CD8-positive, alpha-beta memory T cell (primary cell): ENCODE measurements at regions not wholly inside any gene's neighbourhood (a gene's known extent, or its start where the extent isn't known, plus 50 kb on each side); places are given as distances from the start of the nearest gene placed in this dataset.

ENCODE experiments used
- CTCF ChIA-PET: fragments of 350-600 bp; sonication (Branson Sonifier 250); formaldehyde crosslinking; loops from one replicate; lab custom pipeline; 2021; ENCODE audit warnings: antibody characterized with exemption; lab: Charles Lee
- POLR2A ChIA-PET: fragments of 350-600 bp; sonication (Branson Sonifier 250); formaldehyde crosslinking; loops from one replicate; lab custom pipeline; 2021; ENCODE audit warnings: antibody characterized with exemption; lab: Charles Lee
- DNase-seq, 5 donors: peaks; one replicate each; pipeline versions ENCODE4 v3.0.0 to v3.0.0-alpha.2; 2020 to 2022; ENCODE audit warnings: mixed read lengths in 1 of 5
- H3K27ac ChIP-seq: one replicate; pipeline ENCODE4 v1.7.0; 2013; ENCODE audit warnings: low read depth, mild to moderate bottlenecking, low read length, moderate library complexity
- H3K27me3 ChIP-seq: 2 replicates; pipeline ENCODE4 v1.7.0; 2013; ENCODE audit warnings: low read length, mild to moderate bottlenecking; ENCODE audit not compliant: insufficient read depth, poor library complexity, severe bottlenecking
- H3K36me3 ChIP-seq: 2 replicates; pipeline ENCODE4 v1.7.0; 2013; ENCODE audit warnings: mild to moderate bottlenecking, low read length, moderate library complexity; ENCODE audit not compliant: insufficient read depth
- H3K4me1 ChIP-seq: 2 replicates; pipeline ENCODE4 v1.7.0; 2013; ENCODE audit warnings: mild to moderate bottlenecking, low read length, moderate library complexity; ENCODE audit not compliant: insufficient read depth
- H3K4me3 ChIP-seq: 2 replicates; pipeline ENCODE4 v1.7.0; 2013; ENCODE audit warnings: mild to moderate bottlenecking, low read length
- H3K9me3 ChIP-seq: 2 replicates; pipeline ENCODE4 v1.7.0; 2013; ENCODE audit warnings: mild to moderate bottlenecking, low read length
- H3K27ac Mint-ChIP-seq, 8 donors: one replicate each; pipeline ENCODE4 v1.8.0; 2020 to 2021; ENCODE audit warnings: mixed read lengths in 8 of 8, mild to moderate bottlenecking in 6 of 8, inconsistent platforms in 3 of 8, moderate library complexity in 3 of 8
- H3K27me3 Mint-ChIP-seq, 2 donors: one replicate each; pipeline ENCODE4 v1.8.0; 2020 to 2021; ENCODE audit warnings: mixed read lengths in 2 of 2, mild to moderate bottlenecking in 1 of 2, moderate library complexity in 1 of 2
- H3K36me3 Mint-ChIP-seq, 3 donors: one replicate each; pipeline ENCODE4 v1.8.0; 2020 to 2021; ENCODE audit warnings: mixed read lengths in 3 of 3, inconsistent platforms in 1 of 3, mild to moderate bottlenecking in 1 of 3
- H3K4me1 Mint-ChIP-seq, 3 donors: one replicate each; pipeline ENCODE4 v1.8.0; 2020 to 2021; ENCODE audit warnings: mixed read lengths in 3 of 3, inconsistent platforms in 1 of 3, mild to moderate bottlenecking in 1 of 3
- H3K4me3 Mint-ChIP-seq, 7 donors: one replicate each; pipeline ENCODE4 v1.8.0; 2020 to 2021; ENCODE audit warnings: mixed read lengths in 7 of 7, mild to moderate bottlenecking in 6 of 7, moderate library complexity in 4 of 7, inconsistent platforms in 2 of 7
- H3K9me3 Mint-ChIP-seq, 5 donors: one replicate each; pipeline ENCODE4 v1.8.0; 2020 to 2022; ENCODE audit warnings: mixed read lengths in 5 of 5, mild to moderate bottlenecking in 3 of 5, moderate library complexity in 2 of 5, inconsistent platforms in 1 of 5

DNA sequence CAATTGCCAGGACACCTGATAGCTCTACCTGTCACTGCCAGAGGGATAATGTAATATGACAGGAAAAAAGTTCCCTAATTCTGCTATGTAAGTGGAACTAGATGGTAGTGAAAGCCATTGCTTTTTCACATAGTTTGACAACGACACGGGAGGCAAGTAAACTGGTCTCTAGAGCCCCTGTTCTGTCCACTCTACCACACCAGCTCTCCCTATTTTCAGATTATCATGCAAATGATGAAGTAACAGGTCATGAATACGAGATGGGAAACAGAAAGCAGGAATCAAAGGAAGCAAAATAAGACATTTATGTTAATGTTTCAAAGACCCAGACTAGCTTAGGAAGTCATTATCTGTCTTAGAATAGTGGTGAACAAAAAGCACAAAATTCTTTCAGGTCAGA, 56.2 kb downstream of the TAF11L14 start:
- Mint-ChIP-seq H3K4me3 (no peak overlapping the region), H3K27me3 (no peaks in the 10 kb centered on the region), H3K4me1 (no peaks in the 10 kb centered on the region), H3K27ac (no peak overlapping the region), H3K36me3 (peaks cover 0 to 2% (median 0%) of the 10 kb centered on the region in 3 donors), H3K9me3 (peaks cover 7 to 22% (median 11%) of the 10 kb centered on the region in 5 donors)
- H3K4me3 ChIP-seq, result no peak overlapping the region
- H3K9me3 ChIP-seq, result no peaks in the 10 kb centered on the region
- no peaks in the 10 kb centered on the region for H3K36me3 ChIP-seq
- no peak overlapping the region for H3K27ac ChIP-seq
- no peaks in the 10 kb centered on the region for H3K4me1 ChIP-seq
- H3K27me3 ChIP-seq, result no peaks in the 10 kb centered on the region
- ChIA-PET POLR2A (no interaction called here), CTCF (no interaction called here)
- no peak for DNase-seq

DNA sequence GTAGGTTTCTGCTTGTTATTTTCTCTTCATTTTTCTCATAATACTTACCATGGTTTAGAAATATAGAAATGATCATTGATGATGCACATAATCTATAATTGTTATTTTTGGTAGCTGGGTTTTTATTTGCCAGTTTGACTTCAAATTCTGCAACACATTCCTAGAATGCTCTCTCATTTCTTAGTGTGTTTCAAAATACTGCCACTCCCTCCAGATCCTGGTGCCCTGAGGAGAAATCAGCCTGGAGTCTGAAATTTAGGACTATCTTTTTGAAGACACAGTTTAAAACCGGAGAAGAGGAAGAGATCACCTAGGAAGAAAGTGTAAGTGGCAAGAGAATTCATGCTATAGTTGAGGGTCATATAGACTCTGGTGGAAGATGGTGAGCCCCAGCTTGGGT, 57.5 kb downstream of the TAF11L14 start:
- H3K4me3 Mint-ChIP-seq, result no peak overlapping the region
- H3K4me1 Mint-ChIP-seq, result no peaks in the 10 kb centered on the region
- POLR2A ChIA-PET, result no interaction called here

DNA sequence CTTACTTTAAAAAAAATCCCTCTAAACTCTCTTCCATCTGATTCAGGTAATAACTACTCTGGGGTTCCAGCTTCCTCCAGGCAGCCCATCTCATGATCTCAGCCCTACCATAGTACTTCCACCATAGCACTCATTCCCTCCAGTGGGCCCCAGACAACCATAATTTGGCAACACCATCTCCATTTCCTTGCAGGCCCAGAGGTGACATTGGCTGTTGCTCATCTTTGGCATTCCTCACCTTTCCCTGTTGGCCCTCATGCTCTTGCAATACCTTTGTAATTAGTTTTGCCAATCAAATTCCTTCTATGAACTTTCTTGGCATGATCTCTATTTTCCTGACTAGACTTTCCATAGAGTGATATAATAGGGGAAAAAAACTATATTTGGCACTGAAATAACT, 60.1 kb downstream of the TAF11L14 start:
- H3K27ac ChIP-seq, result no peak overlapping the region
- Mint-ChIP-seq H3K4me3 (no peak overlapping the region), H3K27me3 (no peaks in the 10 kb centered on the region), H3K4me1 (no peaks in the 10 kb centered on the region), H3K9me3 (peaks cover 4 to 24% (median 13%) of the 10 kb centered on the region in 5 donors), H3K27ac (no peak overlapping the region), H3K36me3 (no peaks in the 10 kb centered on the region)
- no peaks in the 10 kb centered on the region for H3K36me3 ChIP-seq
- DNase-seq, result no peak
- no peaks in the 10 kb centered on the region for H3K4me1 ChIP-seq
- no peaks in the 10 kb centered on the region for H3K27me3 ChIP-seq
- H3K4me3 ChIP-seq, result no peak overlapping the region
- POLR2A ChIA-PET, result no interaction called here
- CTCF ChIA-PET, result no interaction called here
- H3K9me3 ChIP-seq, result no peaks in the 10 kb centered on the region

More for the DNA sequence above, 57.5 kb downstream of the TAF11L14 start:
- H3K27ac ChIP-seq, result no peak overlapping the region
- H3K36me3 ChIP-seq, result no peaks in the 10 kb centered on the region
- H3K4me3 ChIP-seq, result no peak overlapping the region
- peaks cover 0 to 2% (median 0%) of the 10 kb centered on the region in 3 donors for H3K36me3 Mint-ChIP-seq
- H3K27me3 Mint-ChIP-seq, result no peaks in the 10 kb centered on the region
- H3K27ac Mint-ChIP-seq, result no peak overlapping the region
- H3K9me3 Mint-ChIP-seq, result peaks cover 6 to 22% (median 11%) of the 10 kb centered on the region in 5 donors
- no peaks in the 10 kb centered on the region for H3K27me3 ChIP-seq
- CTCF ChIA-PET, result no interaction called here
- DNase-seq, result no peak
- no peaks in the 10 kb centered on the region for H3K9me3 ChIP-seq
- no peaks in the 10 kb centered on the region for H3K4me1 ChIP-seq

DNA sequence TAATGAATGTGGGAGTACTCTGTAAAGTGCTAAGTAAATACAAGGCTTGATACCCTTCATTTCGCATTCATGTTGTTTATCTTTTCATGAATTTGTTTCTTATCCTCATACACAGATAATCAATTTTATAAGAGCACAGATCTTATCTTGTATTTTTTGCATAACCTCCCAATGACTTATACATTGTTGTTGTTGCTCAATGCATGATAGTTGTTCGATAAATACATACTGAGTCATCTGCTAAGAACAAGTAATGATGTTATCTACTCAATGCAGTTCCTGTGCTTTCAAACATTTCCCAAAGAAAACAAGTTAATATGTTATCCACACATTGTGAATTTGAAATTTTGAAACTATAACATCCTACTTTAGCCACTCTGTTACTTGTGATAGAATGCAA, 60.7 kb downstream of the TAF11L14 start:
- CTCF ChIA-PET, result no interaction called here
- no peaks in the 10 kb centered on the region for H3K36me3 ChIP-seq
- Mint-ChIP-seq H3K9me3 (peaks cover 4 to 25% (median 14%) of the 10 kb centered on the region in 5 donors), H3K27ac (no peak overlapping the region), H3K36me3 (no peaks in the 10 kb centered on the region), H3K27me3 (no peaks in the 10 kb centered on the region), H3K4me3 (no peak overlapping the region), H3K4me1 (no peaks in the 10 kb centered on the region)
- no peaks in the 10 kb centered on the region for H3K9me3 ChIP-seq
- H3K27me3 ChIP-seq, result no peaks in the 10 kb centered on the region
- H3K4me1 ChIP-seq, result no peaks in the 10 kb centered on the region
- no peak for DNase-seq
- H3K27ac ChIP-seq, result no peak overlapping the region
- no peak overlapping the region for H3K4me3 ChIP-seq
- POLR2A ChIA-PET, result no interaction called here

DNA sequence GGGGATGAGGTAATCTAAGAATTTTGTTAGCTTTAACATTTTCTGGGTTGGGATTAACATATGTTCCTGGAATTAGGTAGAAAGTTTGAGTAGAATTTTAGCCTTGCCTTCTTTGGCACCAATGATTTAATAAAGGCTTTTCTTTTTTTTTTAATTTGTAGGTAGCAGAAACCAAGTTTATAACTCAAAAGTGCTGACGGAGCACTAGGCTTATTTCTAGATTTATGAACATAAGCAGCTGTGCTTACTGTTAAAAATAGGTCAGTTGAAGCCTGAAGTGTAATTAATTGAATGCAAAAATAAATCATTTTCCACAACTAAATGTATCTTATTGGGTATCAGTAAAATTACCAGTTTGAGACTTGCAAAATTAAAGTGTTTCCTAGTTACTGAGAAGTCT, 62.4 kb downstream of the TAF11L14 start:
- ChIA-PET POLR2A (no interaction called here), CTCF (no interaction called here)
- no peaks in the 10 kb centered on the region for H3K36me3 Mint-ChIP-seq
- Histone ChIP-seq H3K9me3 (no peaks in the 10 kb centered on the region), H3K27ac (no peak overlapping the region), H3K27me3 (no peaks in the 10 kb centered on the region), H3K4me3 (no peak overlapping the region), H3K4me1 (no peaks in the 10 kb centered on the region), H3K36me3 (no peaks in the 10 kb centered on the region)
- no peaks in the 10 kb centered on the region for H3K4me1 Mint-ChIP-seq
- no peak for DNase-seq
- peaks cover 4 to 30% (median 11%) of the 10 kb centered on the region in 5 donors for H3K9me3 Mint-ChIP-seq
- no peaks in the 10 kb centered on the region for H3K27me3 Mint-ChIP-seq
- no peak overlapping the region for H3K4me3 Mint-ChIP-seq
- no peak overlapping the region for H3K27ac Mint-ChIP-seq

DNA sequence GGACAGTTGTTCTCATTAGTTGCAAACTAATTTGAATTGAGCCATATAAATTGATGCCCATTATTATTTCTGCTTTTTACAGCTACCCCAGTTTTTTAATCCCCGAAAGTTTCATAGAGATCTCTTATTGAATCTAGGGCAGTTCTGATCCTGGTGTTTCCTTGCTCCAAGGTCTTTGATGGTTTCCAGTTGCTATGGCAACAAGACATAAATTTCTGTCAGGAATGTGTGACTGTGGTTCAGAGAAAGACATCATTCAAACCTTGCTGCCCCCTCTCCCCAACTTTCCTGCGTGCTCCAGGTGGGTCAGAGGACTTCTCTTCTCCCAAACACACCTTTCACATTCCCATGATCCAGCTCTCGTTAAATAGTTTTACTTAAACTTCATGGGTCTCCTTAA, 63.4 kb downstream of the TAF11L14 start:
- H3K9me3 ChIP-seq, result no peaks in the 10 kb centered on the region
- Mint-ChIP-seq H3K36me3 (no peaks in the 10 kb centered on the region), H3K27ac (no peak overlapping the region), H3K4me3 (no peak overlapping the region), H3K9me3 (peaks cover 5 to 25% (median 10%) of the 10 kb centered on the region in 5 donors), H3K27me3 (no peaks in the 10 kb centered on the region), H3K4me1 (no peaks in the 10 kb centered on the region)
- no peak overlapping the region for H3K4me3 ChIP-seq
- no peaks in the 10 kb centered on the region for H3K4me1 ChIP-seq
- DNase-seq, result no peak
- H3K27me3 ChIP-seq, result no peaks in the 10 kb centered on the region
- CTCF ChIA-PET, result no interaction called here
- H3K36me3 ChIP-seq, result no peaks in the 10 kb centered on the region
- no peak overlapping the region for H3K27ac ChIP-seq
- POLR2A ChIA-PET, result no interaction called here

DNA sequence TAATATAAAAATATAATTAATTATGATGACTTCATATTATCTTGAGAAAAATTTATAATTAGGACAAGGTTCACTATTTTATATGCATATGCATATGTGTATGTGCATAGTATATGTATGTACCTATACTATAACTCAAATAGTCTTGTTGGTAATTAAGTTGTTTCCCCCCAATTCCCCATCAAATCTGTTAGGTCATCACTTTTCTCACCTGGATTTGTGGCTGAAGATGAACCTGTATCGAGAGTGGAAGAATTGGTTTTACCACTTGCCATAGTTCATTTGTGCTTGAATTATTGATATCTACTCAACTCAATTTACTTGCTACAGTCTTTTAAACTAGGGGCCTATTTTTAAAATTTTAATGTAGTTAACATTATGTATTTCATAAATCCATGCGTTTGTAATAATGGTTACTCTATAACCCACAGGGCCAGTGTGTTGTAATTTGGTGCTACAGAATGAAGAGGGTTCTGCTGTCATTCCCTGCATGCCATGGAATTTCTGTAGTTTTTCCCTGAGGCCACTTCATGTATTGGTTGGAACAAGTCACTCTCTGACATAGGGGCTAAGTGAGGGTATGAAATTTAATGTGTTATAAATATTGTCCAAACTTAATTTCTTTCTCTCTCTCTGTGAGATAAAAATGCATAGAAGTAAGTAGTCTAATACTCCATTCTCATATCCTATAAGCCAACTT, 74.9 kb downstream of the TAF11L14 start:
- no peak overlapping the region for H3K27ac ChIP-seq
- no peaks in the 10 kb centered on the region for H3K27me3 ChIP-seq
- Mint-ChIP-seq H3K27ac (no peak overlapping the region), H3K9me3 (peaks cover 8 to 35% (median 14%) of the 10 kb centered on the region in 5 donors), H3K27me3 (peaks cover 0 to 1% of the 10 kb centered on the region in 2 donors), H3K36me3 (no peaks in the 10 kb centered on the region), H3K4me3 (no peak overlapping the region), H3K4me1 (no peaks in the 10 kb centered on the region)
- no peaks in the 10 kb centered on the region for H3K9me3 ChIP-seq
- ChIA-PET CTCF (no interaction called here), POLR2A (no interaction called here)
- H3K4me3 ChIP-seq, result no peak overlapping the region
- H3K36me3 ChIP-seq, result no peaks in the 10 kb centered on the region
- H3K4me1 ChIP-seq, result no peaks in the 10 kb centered on the region
- DNase-seq, result no peak

DNA sequence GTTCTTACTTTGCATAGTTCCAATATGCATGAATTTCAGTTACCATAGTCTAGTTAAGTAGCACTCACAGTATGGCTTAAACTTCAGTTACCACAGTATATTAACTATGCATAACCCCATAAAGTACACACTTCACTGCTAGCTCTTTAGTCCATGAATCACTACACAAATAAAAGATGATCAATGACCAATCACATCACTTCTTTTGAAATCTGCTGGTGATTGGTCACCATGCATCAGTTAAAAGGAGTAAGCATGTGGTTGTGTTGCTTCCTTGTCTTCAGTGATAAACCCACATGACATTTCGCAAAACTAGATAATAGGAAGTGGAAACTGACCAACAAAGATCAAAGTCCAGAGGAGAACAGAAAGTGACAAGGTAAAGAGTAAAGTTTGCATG, 79.0 kb downstream of the TAF11L14 start:
- H3K9me3 ChIP-seq, result no peaks in the 10 kb centered on the region
- ChIA-PET POLR2A (no interaction called here), CTCF (no interaction called here)
- H3K4me1 ChIP-seq, result no peaks in the 10 kb centered on the region
- Mint-ChIP-seq H3K27ac (no peak overlapping the region), H3K4me3 (no peak overlapping the region), H3K27me3 (peaks cover 0 to 1% of the 10 kb centered on the region in 2 donors), H3K36me3 (no peaks in the 10 kb centered on the region), H3K9me3 (peaks cover 7 to 24% (median 15%) of the 10 kb centered on the region in 5 donors), H3K4me1 (no peaks in the 10 kb centered on the region)
- no peaks in the 10 kb centered on the region for H3K27me3 ChIP-seq
- H3K36me3 ChIP-seq, result no peaks in the 10 kb centered on the region
- DNase-seq, result no peak
- H3K4me3 ChIP-seq, result no peak overlapping the region
- no peak overlapping the region for H3K27ac ChIP-seq
